HG02870 (cell line): ENCODE measurements at regions not wholly inside any gene's neighbourhood (a gene's known extent, or its start where the extent isn't known, plus 50 kb on each side); places are given as distances from the start of the nearest gene placed in this dataset.

Source experiments
- ATAC-seq: cut with Tn5 transposase; IDR thresholded peaks from one replicate; pipeline ENCODE4 v1.9.1; 2021; ENCODE audit warnings: mild to moderate bottlenecking, moderate library complexity; ENCODE audit not compliant: unreplicated experiment

DNA sequence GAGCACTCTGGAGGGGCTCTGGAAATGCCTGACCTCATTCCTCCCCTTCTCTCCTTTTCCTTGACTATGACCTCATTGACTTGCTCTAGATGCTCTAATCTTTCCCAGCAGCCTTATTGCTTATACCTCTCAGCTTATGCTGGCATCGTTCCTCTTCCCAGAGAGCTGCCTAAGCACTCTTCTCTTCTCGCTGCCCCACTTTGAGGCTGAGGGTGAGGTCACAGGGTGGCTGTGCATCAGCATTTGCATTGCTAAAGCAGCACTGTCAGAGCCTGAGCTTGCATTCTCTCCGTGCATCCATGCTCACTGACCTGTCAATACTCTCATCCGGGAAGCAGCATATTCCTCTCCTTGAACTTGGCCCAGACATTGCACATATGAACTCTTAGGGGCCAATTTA lies 96.4 kb upstream of the NTRK2 start:
- ATAC-seq: no peak

DNA sequence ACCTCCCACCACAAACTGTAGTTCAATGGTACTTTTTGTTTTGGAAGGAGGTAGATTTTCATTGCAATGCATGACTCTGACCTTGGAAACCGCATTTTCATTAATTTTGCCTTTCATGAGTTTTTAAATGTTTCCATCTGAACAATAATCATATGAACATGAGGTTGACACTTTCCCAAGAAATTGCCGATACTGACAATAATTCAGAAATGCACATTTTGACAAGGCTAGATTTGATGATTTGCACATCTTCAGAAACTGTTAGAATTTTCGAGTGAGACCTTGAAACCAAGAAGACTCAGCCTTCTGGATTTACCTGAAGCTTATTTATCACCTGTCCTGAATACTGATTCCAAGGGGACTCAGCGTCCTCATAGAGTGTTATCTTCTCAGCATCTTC lies 93.8 kb upstream of the NTRK2 start:
- no peak for ATAC-seq

DNA sequence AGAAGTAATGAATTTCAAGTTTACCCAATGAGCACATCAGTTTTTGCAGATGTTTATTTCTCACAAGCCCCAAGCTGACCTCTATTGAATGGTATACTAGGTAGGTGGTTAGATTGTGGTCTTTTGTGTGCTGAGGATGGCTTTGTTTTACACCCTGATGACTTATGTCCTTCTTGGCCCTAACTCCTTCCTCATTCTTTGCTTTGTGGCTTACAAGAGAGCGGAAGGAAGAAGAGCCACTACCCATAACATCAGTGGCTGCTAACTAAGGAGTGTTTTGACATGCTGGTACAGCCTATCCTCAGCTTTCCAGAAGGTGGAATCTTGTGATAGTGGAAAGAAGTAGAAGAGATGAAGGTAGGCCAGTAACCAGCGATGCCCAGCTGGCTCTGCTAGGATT lies 85.7 kb upstream of the NTRK2 start:
- no peak for ATAC-seq

DNA sequence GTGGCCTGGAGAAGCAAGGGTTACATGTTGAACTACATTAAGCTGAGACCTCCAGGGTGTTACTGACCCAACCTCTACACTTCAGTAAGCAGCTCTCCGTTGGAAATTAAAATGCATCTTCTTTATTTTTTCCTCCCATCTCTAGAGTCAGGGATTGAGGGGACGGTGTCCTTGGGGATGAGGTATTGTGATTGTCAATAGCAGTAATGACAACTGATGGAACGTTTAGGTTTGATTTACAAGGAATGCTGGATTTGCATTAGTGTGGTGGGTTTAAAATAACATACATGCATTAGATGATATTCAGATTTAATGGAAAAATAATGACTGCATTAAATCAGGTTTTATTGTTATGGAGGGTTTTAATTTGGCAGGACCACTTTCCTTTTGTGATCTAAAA lies 82.9 kb upstream of the NTRK2 start:
- ATAC-seq: no peak

DNA sequence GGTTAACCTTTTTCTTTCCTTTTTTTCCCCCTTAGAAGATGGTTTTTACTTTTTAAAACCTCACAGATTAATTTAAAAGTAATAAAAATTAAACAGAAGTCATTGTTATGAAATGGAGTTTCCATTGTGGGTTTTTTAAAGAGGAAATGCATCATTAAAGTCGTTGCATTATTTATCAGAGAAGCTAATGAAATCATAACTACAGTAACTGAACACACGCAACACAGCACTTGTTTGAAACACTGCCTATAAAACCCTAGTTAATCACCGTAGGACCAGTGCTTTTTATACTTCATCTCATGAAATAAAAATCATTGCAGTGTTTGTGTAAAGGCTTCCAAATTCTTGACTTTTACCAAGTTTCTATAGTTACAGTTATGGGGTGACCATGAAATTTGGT lies 82.4 kb upstream of the NTRK2 start:
- ATAC-seq: no peak

DNA sequence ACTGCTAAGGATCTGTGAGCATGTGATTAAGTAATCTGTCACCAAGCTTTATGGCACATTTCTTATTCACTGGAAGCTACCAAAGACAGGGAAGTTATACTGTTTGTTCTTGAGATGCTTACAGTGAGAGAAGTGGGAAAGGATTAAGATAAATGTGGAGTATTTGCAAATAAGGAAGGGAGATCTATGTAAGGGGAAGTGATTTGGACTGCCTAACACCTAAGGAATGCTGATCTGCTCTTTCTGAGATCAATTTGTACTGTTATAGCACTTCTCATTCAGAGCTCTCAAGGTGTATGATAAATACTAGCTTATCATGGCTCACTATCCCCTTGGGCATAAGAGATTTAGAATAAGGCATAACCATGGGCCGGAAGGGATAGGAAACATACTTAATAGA lies 80.0 kb upstream of the NTRK2 start:
- ATAC-seq: no peak

DNA sequence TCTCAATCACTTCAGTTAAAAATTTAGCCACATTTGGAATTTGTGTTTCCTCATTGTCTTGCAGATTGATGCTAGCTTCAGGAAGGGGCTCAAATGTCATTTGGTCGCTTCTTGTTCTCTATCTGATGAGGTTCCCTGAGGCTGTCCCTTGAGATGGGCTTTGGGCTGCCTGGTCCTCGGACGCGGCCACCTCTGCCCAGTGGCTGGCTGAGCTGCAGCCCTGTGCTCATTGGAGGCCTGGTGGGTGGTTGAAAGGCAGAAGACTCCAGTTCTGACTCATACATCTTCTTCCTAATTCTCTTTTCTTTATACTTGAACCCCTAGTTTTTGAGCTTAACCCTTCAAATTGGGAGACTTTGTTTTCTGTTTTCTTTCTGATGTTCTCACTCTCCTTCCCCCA lies 78.8 kb upstream of the NTRK2 start:
- no peak for ATAC-seq

DNA sequence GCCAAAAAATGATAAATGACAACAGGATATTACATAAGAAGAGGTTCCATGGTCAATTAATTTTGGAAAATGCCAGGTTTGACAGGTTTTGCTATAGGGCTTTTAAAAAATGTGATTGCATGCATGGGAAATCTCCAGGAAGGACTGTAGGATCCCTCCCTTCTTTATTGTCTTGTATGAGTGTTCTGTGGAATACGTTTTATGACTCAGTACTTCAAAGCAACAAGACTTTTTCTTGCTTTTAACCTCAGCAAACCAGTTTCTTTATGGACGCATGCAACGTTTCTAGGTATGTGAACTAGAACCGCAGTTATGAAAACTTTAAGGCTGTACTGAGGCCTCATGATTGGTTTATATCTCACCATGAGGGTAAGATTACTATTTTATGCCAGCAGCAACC lies 76.6 kb upstream of the NTRK2 start:
- ATAC-seq: no peak

DNA sequence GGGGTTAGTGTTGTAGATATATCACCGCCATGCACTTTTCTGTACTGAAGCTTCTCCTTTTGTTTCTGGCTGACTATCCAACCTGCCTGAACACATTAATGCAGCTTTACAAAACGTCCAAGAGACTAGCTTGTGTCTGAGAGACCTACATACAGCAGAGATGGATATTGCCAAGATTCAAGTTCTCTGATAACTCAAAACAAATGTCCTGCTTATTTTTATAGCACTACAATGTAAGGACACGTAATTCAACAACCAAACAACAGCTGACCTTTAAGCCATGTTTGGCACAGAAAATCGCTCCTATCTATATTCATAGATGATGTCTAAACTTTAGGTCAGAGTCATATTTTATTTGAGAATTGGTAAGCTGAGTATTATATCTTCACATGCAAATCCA lies 76.2 kb upstream of the NTRK2 start:
- ATAC-seq: no peak

DNA sequence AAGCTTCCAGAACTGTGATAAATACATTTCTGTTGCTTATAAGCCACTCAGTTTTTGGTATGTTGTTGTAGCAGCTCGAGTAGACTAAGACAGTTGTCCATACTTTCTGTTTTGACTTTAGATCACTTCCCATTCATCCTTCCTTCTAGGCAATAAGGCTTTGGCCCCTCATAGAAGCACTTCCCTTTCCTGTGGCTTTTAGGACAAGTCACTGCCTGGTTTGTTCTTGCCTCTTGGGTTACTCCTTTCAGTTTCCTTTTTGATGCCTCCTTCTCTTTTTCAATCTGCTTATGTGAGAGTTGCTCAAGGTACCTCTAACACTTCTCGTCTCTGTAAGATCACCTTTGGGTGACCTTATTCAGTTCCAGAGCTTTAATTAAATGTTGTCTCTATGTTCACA lies 72.4 kb upstream of the NTRK2 start:
- ATAC-seq: peak; percentile 76

DNA sequence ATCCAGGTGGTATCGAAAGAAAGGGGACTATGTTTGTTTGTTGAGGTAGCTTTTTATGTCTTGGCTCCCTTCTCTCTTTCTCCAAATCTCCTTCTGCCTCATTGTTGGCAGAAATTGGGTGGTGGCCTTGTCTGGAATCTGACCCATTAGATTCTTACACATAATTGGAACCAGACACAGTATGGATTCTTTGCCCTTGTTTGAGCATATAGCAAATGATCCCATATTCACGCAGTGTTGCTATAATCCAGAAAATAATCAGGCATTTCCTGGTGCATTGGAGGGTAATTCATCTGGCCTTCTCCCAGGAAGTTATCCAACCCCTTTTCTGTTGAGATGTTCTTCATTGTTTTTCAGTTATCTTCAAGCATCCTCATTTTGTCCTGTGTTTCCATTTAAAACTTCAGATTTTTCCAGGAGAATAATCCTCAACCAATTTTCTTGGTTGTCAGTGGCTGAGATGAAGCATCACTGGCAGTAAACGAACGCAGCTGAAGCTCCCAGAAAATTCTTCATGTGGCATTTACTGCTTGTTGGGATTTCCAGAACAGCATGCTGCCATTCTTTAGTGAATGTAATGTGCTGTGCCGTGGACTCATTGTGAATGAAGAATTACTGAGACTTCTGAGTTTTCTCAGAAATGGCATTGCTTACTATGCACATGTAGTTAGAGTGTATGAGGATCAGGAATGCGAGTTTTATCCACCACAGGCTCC lies 70.5 kb upstream of the NTRK2 start:
- ATAC-seq: no peak

DNA sequence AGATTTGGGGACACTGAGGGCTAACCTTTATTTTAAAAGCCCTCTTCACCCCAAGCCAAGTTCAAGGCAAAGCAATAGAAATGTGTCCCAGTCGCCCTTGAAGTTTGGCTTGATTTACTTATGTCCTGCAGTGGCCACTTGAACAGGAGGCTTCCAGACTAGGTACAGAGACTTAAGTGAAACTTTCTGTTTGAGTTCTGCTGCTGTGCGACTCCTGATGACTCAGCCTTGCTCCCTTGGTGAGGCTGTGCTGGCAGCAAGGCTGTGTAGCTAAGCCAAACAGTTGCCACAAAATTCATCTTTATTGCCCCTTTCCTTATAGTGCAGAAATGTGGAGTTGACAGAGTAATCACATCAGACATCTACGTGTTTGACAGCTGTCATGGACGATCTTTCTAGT lies 68.8 kb upstream of the NTRK2 start:
- no peak for ATAC-seq

DNA sequence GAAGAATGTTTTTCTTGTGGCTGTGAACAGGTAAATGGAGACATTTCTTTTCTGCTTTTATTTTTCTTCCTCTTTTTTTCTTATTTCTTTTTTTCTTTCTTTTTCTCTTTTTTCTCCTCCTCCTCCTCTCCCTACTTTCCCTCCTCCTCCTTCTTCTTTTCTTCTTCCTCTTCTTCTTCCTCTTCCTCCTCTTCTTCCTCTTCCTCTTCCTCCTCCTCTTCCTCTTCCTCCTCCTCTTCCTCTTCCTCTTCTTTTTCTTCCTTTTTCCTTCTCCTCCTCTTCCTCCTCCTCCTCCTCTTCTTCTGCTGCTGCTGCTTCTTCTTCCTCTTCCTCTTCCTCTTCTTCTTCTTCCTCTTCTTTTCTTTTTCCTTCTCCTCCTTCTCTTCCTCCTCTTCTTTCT lies 65.3 kb upstream of the NTRK2 start:
- ATAC-seq: no peak

DNA sequence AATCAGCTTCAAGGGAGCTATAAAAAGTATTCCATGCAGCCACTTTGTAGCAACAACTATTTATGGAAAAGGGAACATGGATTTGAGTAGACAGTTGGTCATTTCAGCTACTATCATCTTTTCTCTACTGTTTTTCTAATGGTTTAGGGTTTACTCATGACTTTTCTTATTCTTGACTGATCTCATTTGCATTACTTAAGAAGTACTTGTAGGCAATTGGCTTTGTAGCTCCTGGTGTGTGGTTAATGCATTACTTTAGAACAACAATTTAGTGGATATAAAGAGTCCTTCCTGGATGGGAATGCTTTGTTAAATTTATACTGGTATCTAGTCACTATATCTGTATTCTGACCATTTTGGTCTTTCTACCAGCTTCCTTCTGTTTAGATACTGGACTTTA lies 59.8 kb upstream of the NTRK2 start:
- no peak for ATAC-seq

DNA sequence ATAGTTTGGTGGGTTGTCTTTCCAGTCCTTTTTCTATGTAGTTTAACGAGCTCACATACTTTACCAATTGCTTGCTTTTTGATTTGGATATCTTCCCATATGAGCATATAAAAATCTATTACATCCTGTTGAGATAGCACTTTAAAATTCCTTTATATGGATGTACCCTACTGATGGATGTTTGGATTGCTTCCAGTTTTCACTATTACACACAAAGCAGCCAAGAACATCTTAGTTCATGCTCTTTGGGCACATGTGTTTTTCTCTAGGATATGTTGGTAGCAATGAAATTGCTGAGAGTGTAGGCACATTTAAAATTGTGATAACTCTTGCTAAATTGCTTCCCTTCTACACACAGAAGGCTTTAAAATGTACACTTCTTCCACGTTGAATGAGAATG lies 56.1 kb upstream of the NTRK2 start:
- no peak for ATAC-seq

DNA sequence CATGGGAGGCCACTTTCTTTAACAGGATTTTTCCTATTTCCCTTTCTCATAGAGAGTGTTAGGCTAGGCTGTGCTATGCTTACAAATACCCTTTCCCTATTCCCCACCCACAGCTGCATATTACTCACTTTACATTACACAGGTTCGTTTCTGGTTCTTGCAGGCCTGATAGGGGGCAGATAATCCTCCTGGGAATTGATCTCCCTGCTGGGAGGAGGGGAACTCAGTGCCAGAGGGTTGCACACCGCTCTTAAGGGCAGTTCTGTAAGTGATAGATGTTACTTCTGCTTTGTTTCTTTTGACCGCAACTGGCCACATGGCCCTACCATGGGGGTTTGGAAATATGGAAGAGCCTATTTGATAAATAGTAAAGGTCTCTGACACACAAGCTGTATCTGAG lies 54.0 kb upstream of the NTRK2 start:
- no peak for ATAC-seq

DNA sequence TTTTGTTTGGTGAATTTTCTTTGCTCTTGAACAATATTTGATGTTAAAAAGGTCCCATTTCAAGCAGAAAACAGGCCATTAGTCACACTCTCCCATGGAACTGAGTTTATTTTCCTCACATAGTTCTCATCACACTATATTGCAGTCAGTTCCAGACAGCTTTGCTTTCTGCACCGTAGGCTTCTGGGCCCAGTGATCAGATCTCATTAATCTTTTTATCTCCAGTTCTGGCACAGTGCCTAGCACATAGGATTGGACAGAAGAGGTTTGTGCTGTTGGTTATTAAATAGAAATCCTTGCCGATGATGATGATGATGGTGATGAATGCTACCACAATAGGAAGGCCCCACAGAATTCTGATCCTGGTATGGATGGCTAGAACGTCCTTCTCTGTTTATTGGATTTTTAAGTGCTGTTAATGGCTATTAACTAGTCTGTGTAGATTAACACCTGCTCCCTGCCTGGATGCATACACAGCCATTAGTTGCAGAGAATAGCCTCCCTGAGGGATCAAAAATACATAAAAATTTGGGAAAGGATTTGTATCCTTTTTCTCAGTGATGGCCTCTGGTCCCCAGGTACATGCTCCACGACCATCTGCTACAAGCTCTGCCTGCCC lies 52.0 kb upstream of the NTRK2 start:
- ATAC-seq: no peak
